GM10266 (cell line): ENCODE measurements at regions not wholly inside any gene's neighbourhood (a gene's known extent, or its start where the extent isn't known, plus 50 kb on each side); places are given as distances from the start of the nearest gene placed in this dataset.

Source experiments
- DNase-seq: peaks from one replicate; pipeline ENCODE4 v3.0.0; 2012; ENCODE audit errors: extremely low spot score
- CTCF ChIP-seq: IDR thresholded peaks from 2 replicates; pipeline ENCODE4 v1.5.1; 2012; ENCODE audit warnings: mild to moderate bottlenecking, low read depth; ENCODE audit not compliant: control insufficient read depth, insufficient read depth; ENCODE audit errors: missing control alignments

DNA sequence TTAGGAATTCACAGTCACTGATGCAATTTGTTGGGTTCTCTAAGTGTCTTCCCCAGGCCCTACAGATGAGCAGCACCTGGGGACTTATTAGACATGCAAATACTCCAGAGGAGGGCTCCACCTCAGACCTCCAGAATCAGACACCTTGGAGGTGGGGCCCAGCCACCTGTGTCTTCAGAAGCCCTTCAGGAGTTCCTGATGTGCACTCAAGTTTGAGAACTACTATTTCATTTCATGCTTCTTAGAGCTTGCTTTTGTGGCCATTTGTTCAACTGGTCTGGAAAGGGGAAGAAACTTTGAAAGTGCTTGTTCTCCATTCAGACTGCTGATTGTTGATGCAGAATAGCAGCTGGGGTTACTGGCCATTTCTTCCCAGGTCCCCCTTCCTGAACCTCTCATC lies 472.0 kb downstream of the COG6 start:
- TF ChIP-seq CTCF, result no peak
- no peak for DNase-seq

- DNase-seq, result no peak
- TF ChIP-seq CTCF, result no peak
These were observed 472.5 kb downstream of the COG6 start for GRCh38 chr13:40127925-40128324.

DNA sequence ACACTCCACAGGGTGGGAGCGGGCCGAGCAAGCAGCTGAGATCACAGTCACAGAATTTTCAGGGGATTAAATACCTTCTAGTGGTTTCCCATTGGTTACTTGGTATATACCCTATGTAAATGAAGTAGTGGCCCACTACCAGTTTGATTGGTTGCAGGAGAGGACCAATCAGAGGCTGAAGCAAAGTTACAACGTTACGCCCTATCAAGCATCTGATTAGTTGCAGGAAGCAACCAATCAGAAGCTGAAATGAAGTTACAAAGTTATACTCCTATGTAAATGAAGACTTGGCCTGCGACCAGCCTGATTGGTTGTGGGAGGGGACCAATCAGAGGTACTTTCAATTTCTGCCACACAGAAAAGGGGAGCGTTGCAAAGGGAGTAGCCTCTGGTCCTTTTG lies 474.0 kb downstream of the COG6 start:
- no peak for TF ChIP-seq CTCF
- DNase-seq, result no peak

DNA sequence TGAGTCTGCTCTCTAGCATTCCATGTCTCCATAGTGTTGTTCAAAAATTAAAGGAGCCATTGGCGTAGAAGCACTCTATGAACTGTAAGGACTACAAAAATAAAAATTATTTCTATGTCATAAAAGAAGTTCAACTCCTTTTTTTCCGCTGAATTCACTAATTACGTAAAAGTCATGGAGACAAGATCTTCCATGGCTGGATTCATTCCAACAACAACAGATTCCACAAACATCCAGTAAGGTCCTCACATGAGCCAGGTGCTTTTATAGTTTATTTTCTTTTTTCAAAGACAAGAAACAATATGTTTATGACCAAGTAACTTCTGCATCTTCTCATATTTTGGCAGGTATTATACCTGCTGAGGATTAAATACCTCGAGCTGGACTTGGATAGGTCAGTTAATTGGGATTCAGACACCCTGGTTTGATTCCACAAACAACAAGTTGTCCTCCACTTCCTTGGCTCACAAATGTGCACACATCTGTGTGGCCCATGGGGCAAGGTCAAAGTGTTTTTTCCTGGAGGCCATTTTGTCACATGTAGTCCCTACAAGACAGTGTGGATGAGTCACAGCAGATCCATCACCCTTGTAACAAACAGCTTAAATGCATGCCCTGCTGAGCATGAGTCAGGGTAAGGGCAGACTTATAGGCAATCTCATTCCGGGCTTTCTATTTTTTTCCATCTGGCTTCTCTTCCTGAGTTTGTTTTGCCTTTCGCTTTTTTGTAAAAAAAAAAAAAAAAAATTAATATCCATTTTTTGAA lies 475.6 kb downstream of the COG6 start:
- no peak for DNase-seq
- no peak for TF ChIP-seq CTCF

DNA sequence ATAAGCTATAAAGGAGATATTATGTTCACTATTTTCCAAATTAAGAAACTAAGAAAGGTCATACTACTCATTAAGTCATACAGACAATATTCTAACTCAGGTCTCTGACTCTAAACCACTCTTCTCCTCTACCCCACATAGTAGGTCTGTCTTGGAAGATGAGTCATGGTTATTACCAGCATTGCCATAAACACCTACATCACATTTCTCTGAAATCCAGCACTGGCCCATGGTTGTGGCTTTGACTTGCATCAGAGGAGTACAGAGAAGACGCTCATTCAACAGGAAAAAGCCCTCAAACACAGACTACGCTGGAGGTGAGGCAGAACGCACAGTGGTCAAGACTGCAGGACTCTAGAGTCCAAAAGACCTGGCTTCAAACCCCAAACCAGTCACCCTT lies 476.8 kb downstream of the COG6 start:
- no peak for DNase-seq
- no peak for TF ChIP-seq CTCF

- TF ChIP-seq CTCF, result no peak
- no peak for DNase-seq
These were observed 481.4 kb downstream of the COG6 start for GRCh38 chr13:40136896-40137295.

DNA sequence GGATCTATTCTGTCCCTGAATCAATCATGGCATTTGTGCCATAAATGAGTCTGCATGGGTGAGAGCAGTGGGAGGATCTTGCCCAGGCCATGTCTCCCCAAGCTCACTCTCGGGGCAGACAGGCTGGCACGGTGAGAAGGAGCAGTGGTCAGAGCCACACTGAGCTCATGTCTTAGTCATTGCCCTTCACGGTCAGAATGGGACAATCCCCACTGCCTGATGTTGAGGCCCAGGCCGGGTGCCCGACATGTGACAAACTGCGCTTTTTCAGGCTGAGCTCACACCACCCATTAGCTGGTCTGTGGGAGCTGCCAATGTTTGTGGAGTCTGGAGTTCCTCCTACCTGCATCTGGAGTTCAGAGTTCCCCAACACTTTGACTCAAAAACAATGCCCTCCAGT lies 481.9 kb downstream of the COG6 start:
- no peak for TF ChIP-seq CTCF
- DNase-seq, result no peak
